ENCODE measurements at regions not wholly inside any gene's neighbourhood (a gene's known extent, or its start where the extent isn't known, plus 50 kb on each side); places are given as distances from the start of the nearest gene placed in this dataset.

GRCh38 chr13:26457212-26457611 lies 100.3 kb upstream of the WASF3 start:
- TF ChIP-seq, protein P1, sequence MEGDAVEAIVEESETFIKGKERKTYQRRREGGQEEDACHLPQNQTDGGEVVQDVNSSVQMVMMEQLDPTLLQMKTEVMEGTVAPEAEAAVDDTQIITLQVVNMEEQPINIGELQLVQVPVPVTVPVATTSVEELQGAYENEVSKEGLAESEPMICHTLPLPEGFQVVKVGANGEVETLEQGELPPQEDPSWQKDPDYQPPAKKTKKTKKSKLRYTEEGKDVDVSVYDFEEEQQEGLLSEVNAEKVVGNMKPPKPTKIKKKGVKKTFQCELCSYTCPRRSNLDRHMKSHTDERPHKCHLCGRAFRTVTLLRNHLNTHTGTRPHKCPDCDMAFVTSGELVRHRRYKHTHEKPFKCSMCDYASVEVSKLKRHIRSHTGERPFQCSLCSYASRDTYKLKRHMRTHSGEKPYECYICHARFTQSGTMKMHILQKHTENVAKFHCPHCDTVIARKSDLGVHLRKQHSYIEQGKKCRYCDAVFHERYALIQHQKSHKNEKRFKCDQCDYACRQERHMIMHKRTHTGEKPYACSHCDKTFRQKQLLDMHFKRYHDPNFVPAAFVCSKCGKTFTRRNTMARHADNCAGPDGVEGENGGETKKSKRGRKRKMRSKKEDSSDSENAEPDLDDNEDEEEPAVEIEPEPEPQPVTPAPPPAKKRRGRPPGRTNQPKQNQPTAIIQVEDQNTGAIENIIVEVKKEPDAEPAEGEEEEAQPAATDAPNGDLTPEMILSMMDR (IDR thresholded peaks at IDR 0.05) = no peak
- no peak for TF ChIP-seq POLR2A (IDR thresholded peaks at IDR 0.05)

Measured in uterus (tissue), 2 donors.